LHCN-M2 (cell line): ENCODE measurements at regions not wholly inside any gene's neighbourhood (a gene's known extent, or its start where the extent isn't known, plus 50 kb on each side); places are given as distances from the start of the nearest gene placed in this dataset.

Experiments
- DNase-seq: peaks from one replicate; pipeline ENCODE4 v3.0.0-alpha.2; 2012; ENCODE audit warnings: low read depth

- DNase-seq, result peak; percentile 84
These were observed 1504.6 kb upstream of the CDH9 start for GRCh38 chr5:28542987-28543386.

GRCh38 chr5:28523888-28524635 lies 1485.7 kb upstream of the CDH9 start:
- peak; percentile 90 for DNase-seq

DNA sequence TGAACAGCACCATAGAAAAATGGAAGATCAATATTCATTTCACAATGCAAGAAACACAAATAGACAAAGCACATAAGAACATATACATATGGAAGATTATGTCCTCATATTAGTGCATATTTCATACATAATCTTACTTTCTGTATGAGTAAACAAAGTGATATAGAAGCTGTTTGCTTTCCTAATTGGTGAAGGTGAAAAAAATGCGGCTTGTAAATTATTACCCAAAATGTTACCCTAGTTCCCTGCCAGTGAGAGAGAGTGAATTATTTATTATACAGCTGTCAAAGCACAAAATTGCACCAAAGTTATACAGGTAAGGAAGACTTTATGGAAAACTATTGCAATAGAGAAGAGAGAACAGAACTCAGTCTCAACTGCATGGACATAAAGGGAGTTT lies 1485.0 kb upstream of the CDH9 start:
- DNase-seq, result no peak

DNA sequence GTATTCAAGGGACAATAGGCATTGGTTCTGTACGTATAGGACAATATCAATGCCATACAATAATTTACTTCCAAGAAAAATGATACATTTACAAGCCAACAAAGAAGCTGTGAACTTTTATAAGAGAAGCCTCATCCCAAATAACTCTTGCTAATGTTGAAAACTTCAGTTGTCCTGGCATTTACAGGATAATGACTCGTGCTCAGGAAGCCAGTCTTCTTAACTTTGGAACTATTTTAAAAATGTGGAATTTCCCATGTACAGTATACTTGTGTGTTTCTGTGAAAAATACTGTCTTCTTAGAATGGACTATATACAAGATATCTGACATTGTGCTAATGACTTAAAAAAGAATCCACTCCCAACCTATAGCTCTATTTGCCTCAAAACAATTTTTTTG lies 1479.3 kb upstream of the CDH9 start:
- no peak for DNase-seq

- no peak for DNase-seq
These were observed 1478.3 kb upstream of the CDH9 start for GRCh38 chr5:28516722-28517121.

GRCh38 chr5:28512648-28513047 lies 1474.3 kb upstream of the CDH9 start:
- DNase-seq, result no peak

GRCh38 chr5:28505121-28505520 lies 1466.7 kb upstream of the CDH9 start:
- DNase-seq, result no peak

DNA sequence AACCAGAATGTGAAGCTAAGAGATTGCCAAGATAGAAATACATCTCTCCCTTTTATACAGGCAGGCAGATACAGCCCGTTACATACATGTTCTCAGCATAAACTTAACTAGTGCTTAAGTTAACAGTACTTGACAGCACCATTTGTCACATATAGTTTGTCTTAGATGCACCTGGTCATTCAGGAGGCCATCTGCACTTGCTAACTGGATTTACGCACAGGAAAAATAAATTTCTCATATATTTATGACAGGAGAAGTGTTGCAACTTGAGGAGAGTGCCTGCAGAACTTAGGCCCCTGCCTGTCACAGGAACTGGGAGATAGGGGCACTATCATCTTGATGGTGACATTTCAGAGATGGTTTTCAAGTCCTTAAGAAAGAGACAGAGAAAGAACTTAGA lies 1462.1 kb upstream of the CDH9 start:
- DNase-seq, result no peak

- DNase-seq, result peak; percentile 60
These were observed 1461.4 kb upstream of the CDH9 start for GRCh38 chr5:28499766-28500290.

DNA sequence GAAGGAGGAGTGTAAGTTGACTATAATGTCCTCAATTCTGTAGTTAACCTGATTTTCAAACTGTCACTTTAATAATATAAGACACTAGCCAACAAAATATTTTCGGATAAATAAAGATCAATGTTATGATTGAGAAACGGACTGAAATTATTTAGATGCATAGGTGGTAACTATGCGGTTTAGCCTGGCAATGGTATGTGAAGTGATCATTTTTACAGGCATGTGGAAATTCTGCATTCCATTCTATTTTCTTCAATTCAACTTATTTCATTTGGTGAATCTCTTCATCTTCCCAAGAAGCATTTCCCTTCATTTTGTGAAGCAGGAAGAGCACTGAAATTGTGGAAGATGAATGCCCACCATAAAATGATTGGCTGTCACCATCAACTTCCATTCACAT lies 1457.5 kb upstream of the CDH9 start:
- DNase-seq, result no peak

DNA sequence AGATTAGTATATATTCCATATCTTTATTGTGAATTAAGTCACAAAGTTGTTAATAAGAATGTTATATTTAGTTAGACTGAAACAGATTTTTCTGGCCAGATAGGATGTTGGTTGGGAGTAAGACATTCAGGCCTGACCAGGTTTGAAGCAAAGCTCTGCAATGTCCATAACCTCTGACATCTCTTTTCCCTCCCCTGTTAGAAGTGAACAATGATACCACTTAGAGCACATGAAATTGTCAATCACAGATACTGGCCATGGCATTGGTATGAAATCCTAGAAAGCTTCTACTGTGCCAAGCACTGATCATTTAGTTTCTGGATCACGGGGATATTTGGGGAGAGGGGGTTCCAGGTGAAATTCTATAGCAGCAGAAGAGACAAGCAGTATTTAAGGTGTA lies 1455.1 kb upstream of the CDH9 start:
- DNase-seq, result no peak

DNA sequence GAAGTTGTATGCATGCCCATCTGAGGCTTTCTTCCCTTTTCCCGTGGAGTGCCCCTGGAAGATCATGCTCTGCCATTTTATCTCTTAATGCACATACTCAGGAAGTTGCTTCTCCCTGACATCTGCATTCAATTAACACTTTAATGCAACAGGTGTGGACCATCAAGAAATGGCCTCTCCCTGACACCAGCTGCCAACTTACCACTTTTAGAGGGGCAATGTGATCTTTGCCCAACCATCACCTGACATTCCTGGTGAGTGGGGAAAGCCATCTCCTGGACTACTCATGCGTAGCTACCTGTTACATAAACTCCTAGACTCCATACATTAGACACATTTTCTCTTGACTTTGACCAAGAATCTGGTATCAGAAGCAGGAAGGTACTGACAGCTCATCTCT lies 1450.4 kb upstream of the CDH9 start:
- no peak for DNase-seq

- no peak for DNase-seq
These were observed 1445.1 kb upstream of the CDH9 start for GRCh38 chr5:28483327-28484025.

DNA sequence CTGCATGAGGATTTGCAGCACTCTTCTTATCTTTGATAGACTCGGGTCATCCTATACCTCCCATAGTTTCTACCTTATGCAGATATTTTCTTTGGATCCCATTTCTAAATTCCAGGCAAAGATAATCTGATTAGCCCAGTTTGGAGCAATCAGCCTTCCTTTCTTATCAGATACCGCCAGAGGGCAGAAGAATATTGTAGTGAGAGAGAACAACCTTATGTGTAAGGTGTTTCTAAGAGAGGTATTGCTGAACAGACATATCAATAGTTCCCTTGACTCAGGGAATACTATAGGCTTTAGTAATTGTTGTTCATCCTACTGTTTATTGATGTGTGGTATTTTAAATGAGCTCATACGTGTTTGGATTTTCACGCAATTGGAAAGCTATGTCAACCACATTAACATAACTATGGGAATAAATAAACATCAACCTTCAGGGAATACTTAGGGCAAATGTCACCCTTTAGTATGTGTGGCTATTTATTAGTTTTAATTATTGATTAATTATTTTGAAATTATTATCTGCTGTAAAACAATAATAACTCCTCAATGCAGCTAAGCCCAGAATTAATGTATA lies 1435.2 kb upstream of the CDH9 start:
- peak; percentile 22 for DNase-seq

DNA sequence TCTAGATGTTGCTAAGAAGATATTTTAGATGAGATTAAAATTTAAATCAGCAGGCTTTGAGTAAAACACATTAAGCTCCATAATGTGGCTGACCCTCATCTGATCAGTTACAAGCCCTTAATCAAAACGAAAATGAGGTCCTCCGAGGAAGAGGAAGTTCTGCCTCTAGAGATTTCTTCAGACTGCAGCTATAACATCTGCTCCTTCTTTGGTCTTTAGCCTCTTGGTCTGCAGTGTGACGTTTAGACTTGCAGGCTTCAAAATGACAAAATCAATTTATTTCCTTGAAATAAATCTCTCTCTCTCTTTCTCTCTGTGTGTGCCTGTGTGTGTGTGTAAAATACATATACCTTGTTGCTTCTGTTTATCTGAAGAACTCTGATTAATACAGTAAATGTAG lies 1429.8 kb upstream of the CDH9 start:
- peak; percentile 9 for DNase-seq

DNA sequence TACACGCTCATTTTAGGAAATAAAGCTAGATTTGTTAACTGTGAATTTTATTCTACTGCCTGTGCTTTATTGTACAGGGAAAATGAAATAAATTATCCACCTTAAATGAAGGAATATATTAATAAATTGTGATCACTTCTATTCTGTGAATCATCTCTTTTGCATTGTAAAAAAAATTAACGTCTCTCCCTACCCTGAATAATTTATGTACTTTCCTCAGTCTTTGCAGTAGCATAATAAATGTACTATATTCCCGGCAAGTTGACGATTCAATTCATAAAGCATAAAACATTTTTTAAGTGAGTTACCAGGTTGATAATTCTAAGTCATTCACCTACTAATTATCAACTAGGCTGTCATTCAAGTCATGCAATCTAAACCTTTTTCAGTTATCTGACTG lies 1425.3 kb upstream of the CDH9 start:
- no peak for DNase-seq

DNA sequence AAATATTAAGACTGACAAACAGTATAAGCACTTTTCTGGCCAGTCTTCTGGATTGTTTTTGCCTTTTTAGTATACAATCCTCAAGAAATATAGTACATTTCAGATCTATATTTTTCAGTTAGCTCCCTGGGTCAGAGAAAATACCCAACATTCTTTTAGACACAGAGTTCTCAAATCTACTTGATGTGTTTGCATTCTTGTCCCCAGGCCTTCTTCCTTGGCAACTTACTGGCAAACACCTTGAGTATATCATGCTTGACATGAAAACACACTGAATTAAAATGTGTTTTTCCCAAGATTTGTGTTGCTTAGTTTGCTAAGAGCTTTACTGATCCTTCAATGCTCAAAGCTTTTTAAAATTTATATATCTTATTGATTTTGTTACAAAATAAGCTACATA lies 1413.1 kb upstream of the CDH9 start:
- no peak for DNase-seq

GRCh38 chr5:28450997-28451396 lies 1412.6 kb upstream of the CDH9 start:
- DNase-seq, result no peak

- DNase-seq, result no peak
These were observed 1410.4 kb upstream of the CDH9 start for GRCh38 chr5:28448791-28449190.

- no peak for DNase-seq
These were observed 1392.3 kb upstream of the CDH9 start for GRCh38 chr5:28430565-28431178.

DNA sequence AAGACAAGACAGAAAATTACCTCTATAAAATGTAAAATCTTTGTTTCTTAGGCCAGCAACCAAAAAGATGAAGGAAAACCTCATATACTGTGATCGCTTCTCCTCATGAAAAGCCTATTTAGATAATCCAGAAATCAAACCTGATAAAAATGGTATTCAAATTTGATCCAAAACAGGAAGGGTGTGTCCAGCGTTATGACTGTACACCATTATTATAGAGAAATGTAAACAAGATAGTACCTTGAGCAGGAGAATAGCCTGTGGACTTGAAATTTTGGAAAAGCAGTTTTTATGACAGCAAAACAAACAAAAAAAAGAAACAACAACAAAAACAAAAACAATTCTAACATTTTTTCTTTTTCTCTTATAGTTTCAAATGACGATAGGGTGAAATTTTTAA lies 1382.8 kb upstream of the CDH9 start:
- DNase-seq, result no peak

DNA sequence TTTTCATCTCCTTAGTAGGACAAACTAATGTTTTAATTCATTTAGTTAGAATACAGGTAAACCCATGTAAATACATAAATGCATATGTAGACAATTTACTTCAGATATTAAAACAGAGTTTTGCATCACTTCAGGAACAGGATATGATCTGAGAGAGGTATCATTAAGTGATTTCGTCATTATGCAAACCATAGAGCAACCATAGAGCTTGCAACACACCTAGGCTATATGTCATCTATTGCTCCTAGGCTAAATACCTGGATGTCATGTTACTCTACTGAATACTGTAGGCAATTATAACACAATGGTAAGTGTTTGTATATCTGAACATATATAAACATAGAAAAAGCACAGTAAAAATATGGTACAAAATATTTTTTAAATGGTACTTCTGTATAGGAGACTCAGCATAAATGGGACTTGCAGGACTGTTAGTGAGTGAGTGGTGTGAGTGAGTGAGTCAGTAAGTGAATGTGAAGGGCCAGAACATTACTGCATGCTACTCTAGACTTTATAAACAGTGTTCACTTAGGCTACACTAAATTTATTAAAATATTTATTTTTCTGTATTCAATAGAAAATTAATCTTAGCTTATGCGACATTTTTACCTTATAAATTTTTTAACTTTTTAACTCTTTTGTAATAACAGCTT lies 1377.5 kb upstream of the CDH9 start:
- DNase-seq, result no peak
